MM.1S (cell line): ENCODE measurements at regions not wholly inside any gene's neighbourhood (a gene's known extent, or its start where the extent isn't known, plus 50 kb on each side); places are given as distances from the start of the nearest gene placed in this dataset.

Experiments
- EZH2 ChIP-seq: fragments of 300-600 bp; sonication (generic); optimal IDR thresholded peaks from 2 replicates; pipeline ENCODE3; 2017; ENCODE audit warnings: low read depth, mild to moderate bottlenecking, antibody characterized with exemption, low read length, mixed read lengths
- EZH2phosphoT487 ChIP-seq: fragments of 300-600 bp; sonication (generic); IDR thresholded peaks from 2 replicates; pipeline ENCODE4 v1.6.1; 2018; ENCODE audit warnings: antibody characterized with exemption, low read length
- TF ChIP-seq, protein P1 (sequence below): fragments of 300-600 bp; sonication (generic); IDR thresholded peaks from 2 replicates; pipeline ENCODE4 v1.5.1; 2016; ENCODE audit warnings: antibody characterized with exemption, low read length, mixed read lengths

DNA sequence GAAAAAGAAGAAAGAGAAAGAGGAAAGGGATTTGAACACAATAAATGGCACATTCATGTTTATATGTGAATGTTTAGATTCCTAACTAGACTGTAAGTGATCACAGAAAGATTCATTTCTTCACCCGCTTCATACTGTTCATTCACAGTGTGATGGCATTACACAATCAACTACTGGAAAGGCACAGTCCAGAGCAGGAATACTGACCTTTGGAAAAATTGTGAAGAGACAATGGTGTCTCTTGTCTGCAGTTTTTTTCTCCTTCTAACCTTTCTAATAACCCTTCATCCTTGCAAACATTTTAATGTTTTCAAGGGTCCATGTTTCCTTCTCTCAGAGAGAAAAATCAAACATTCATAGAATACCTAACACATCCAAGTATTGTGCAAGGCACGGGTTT is 180.9 kb upstream of the SOX14 start:
- TF ChIP-seq, protein P1, sequence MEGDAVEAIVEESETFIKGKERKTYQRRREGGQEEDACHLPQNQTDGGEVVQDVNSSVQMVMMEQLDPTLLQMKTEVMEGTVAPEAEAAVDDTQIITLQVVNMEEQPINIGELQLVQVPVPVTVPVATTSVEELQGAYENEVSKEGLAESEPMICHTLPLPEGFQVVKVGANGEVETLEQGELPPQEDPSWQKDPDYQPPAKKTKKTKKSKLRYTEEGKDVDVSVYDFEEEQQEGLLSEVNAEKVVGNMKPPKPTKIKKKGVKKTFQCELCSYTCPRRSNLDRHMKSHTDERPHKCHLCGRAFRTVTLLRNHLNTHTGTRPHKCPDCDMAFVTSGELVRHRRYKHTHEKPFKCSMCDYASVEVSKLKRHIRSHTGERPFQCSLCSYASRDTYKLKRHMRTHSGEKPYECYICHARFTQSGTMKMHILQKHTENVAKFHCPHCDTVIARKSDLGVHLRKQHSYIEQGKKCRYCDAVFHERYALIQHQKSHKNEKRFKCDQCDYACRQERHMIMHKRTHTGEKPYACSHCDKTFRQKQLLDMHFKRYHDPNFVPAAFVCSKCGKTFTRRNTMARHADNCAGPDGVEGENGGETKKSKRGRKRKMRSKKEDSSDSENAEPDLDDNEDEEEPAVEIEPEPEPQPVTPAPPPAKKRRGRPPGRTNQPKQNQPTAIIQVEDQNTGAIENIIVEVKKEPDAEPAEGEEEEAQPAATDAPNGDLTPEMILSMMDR: no peak
- no peak for TF ChIP-seq EZH2
- no peak for TF ChIP-seq EZH2phosphoT487
